GM23248 (cell line): ENCODE measurements at regions not wholly inside any gene's neighbourhood (a gene's known extent, or its start where the extent isn't known, plus 50 kb on each side); places are given as distances from the start of the nearest gene placed in this dataset.

Source experiments
- DNase-seq: peaks from one replicate; pipeline ENCODE4 v3.0.0-alpha.2; 2015
- H2AFZ ChIP-seq: fragments of 200-600 bp; sonication (generic); 2 replicates; pipeline ENCODE4 v1.6.1; 2016; ENCODE audit warnings: antibody characterized with exemption
- H3F3A ChIP-seq: fragments of 200-600 bp; sonication (generic); 2 replicates; pipeline ENCODE4 v1.6.1; 2016; ENCODE audit warnings: mild to moderate bottlenecking, antibody characterized with exemption, mixed run types; ENCODE audit not compliant: insufficient read depth
- H3K27ac ChIP-seq: fragments of 200-600 bp; sonication (generic); 2 replicates; pipeline ENCODE4 v1.5.1; 2016; ENCODE audit warnings: mild to moderate bottlenecking
- H3K27me3 ChIP-seq: fragments of 200-600 bp; sonication (generic); replicated peaks from 2 replicates; pipeline ENCODE4 v1.6.1; 2016; ENCODE audit warnings: mild to moderate bottlenecking; ENCODE audit not compliant: insufficient read depth
- H3K36me3 ChIP-seq: fragments of 200-600 bp; sonication (generic); 2 replicates; pipeline ENCODE4 v1.6.1; 2016; ENCODE audit warnings: low read depth, mild to moderate bottlenecking
- H3K4me1 ChIP-seq: fragments of 200-600 bp; sonication (generic); 2 replicates; pipeline ENCODE4 v1.6.1; 2016; ENCODE audit warnings: mild to moderate bottlenecking; ENCODE audit not compliant: insufficient read depth
- H3K4me2 ChIP-seq: fragments of 200-600 bp; sonication (generic); one replicate; pipeline ENCODE4 v1.6.1; 2016; ENCODE audit warnings: mild to moderate bottlenecking; ENCODE audit not compliant: unreplicated experiment
- H3K4me3 ChIP-seq: fragments of 200-600 bp; sonication (generic); 2 replicates; pipeline ENCODE4 v1.5.1; 2016; ENCODE audit warnings: mild to moderate bottlenecking
- H3K79me2 ChIP-seq: fragments of 200-600 bp; sonication (generic); 2 replicates; pipeline ENCODE4 v1.6.1; 2016; ENCODE audit warnings: mild to moderate bottlenecking; ENCODE audit not compliant: insufficient read depth
- H3K9ac ChIP-seq: fragments of 200-600 bp; sonication (generic); 2 replicates; pipeline ENCODE4 v1.6.1; 2016; ENCODE audit warnings: mild to moderate bottlenecking
- H3K9me2 ChIP-seq: fragments of 200-600 bp; sonication (generic); 2 replicates; pipeline ENCODE4 v1.6.1; 2016; ENCODE audit warnings: mixed run types, mild to moderate bottlenecking, moderate library complexity; ENCODE audit not compliant: insufficient read depth
- H3K9me3 ChIP-seq: fragments of 200-600 bp; sonication (generic); one replicate; pipeline ENCODE4 v1.6.1; 2017; ENCODE audit warnings: low read depth
- H4K20me1 ChIP-seq: fragments of 200-600 bp; sonication (generic); 2 replicates; pipeline ENCODE4 v1.6.0; 2016; ENCODE audit not compliant: insufficient read depth
- EZH2 ChIP-seq: fragments of 200-600 bp; sonication (generic); IDR thresholded peaks from 2 replicates; pipeline ENCODE4 v1.6.1; 2018; ENCODE audit warnings: antibody characterized with exemption, mild to moderate bottlenecking; ENCODE audit not compliant: insufficient read depth, poor library complexity, severe bottlenecking
- EZH2phosphoT487 ChIP-seq: fragments of 200-600 bp; sonication (generic); IDR thresholded peaks from 2 replicates; pipeline ENCODE4 v1.6.1; 2018; ENCODE audit warnings: antibody characterized with exemption, moderate library complexity, mild to moderate bottlenecking, low read depth; ENCODE audit not compliant: insufficient read depth
- whole genome bisulfite sequencing, 2 experiments: methylation state at CpG; one replicate each; pipeline ENCODE4 v1.1.6; 2015 to 2017; ENCODE audit warnings: low lambda C conversion rate in 2 of 2, low coverage in 1 of 2; ENCODE audit errors: missing lambda C conversion rate in 2 of 2; 5-methylcytosine and 5-hydroxymethylcytosine counted together
- in situ Hi-C: fragments of 300-500 bp; cut with MboI; formaldehyde crosslinking; loops from 2 replicates; pipeline ENCODE4 v1.15.0; 2020

GRCh38 chr2:107681936-107682335 lies 144.8 kb upstream of the RGPD4 start:
- Histone ChIP-seq H3K4me1 (no peaks in the 10 kb centered on the region), H3K27ac (no peak overlapping the region), H3K4me3 (no peak overlapping the region), H3K36me3 (no peaks in the 10 kb centered on the region), H4K20me1 (no peaks in the 10 kb centered on the region), H3K9me3 (no peaks in the 10 kb centered on the region), H3F3A (no peaks in the 10 kb centered on the region), H3K27me3 (no peaks in the 10 kb centered on the region; the same call in 1 of the 2 replicates), H3K9ac (no peak overlapping the region), H3K4me2 (no peak overlapping the region), H2AFZ (no peak overlapping the region), H3K79me2 (no peaks in the 10 kb centered on the region), H3K9me2 (no peaks in the 10 kb centered on the region)
- in situ Hi-C loops: no loop called here
- no peak for DNase-seq
- WGBS, 2 experiments: 28 to 34% methylated on average over 8 of the region's 8 CpGs
- TF ChIP-seq EZH2 (no peak), EZH2phosphoT487 (no peak)

DNA sequence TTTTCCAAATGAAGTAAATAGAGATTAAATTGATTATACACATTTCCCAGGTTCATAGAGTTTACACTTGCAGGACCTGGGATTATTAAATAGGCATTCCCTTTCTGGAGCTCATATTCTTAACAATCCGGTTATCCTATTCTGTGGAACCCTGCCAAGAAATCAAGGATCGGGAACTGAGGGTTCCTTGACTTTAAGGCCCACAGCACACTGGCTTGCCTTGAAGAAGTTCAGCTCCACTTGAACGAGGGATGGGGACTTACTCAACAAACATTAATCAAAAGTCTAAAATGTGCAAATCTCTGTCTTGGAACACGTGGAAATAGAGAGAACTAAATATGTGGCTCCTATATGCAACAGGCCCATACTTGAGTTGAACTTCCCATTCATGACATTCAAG lies 142.3 kb upstream of the RGPD4 start:
- Histone ChIP-seq H3K36me3 (no peaks in the 10 kb centered on the region), H2AFZ (no peak overlapping the region), H3K4me1 (no peaks in the 10 kb centered on the region), H3K4me3 (no peak overlapping the region), H3F3A (no peaks in the 10 kb centered on the region), H3K27me3 (no peaks in the 10 kb centered on the region; the same call in 1 of the 2 replicates), H3K9ac (no peak overlapping the region), H4K20me1 (no peaks in the 10 kb centered on the region), H3K9me2 (no peaks in the 10 kb centered on the region), H3K79me2 (no peaks in the 10 kb centered on the region), H3K4me2 (no peak overlapping the region), H3K9me3 (no peaks in the 10 kb centered on the region), H3K27ac (no peak overlapping the region)
- no peak for DNase-seq
- no peak for TF ChIP-seq EZH2
- TF ChIP-seq EZH2phosphoT487: no peak
- in situ Hi-C loops: no loop called here
- WGBS, 2 experiments: 21 to 32% methylated on average over 4 of the region's 4 CpGs

DNA sequence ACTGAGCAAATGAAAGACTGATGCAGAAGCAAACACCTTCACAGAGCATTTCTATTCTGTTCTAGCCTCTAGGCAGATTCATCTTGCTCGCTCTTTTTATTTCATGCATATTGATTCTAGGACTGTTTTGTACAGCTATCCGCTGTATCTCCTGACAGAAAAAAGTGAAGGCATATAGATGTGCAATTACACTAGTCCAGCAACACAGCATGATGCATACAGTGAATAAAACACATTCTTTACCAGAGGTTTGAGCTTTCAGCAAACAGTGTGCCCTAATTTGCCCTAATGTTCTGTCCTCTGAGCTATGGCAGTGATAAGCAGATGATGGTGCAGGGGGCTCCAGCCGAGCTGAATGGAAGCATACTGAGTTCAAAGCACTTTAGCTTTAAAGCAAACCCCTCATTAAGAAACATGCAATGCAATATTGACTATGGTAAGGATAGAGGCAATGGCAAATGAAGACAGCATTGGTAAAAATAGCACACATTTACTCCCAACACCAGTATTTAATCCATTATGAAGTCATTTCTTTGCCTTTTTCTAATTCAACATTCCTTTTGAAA lies 141.2 kb upstream of the RGPD4 start:
- 25 to 32% methylated on average over 3 of the region's 3 CpGs for WGBS, 2 experiments
- H3K9me2 ChIP-seq: no peaks in the 10 kb centered on the region
- H3K4me3 ChIP-seq: no peak overlapping the region
- no peaks in the 10 kb centered on the region for H3K79me2 ChIP-seq
- no peaks in the 10 kb centered on the region; the same call in 1 of the 2 replicates for H3K27me3 ChIP-seq
- H2AFZ ChIP-seq: no peak overlapping the region
- H3K4me1 ChIP-seq: no peaks in the 10 kb centered on the region
- H3K4me2 ChIP-seq: no peak overlapping the region
- H3F3A ChIP-seq: no peaks in the 10 kb centered on the region
- in situ Hi-C loops: no loop called here
- no peaks in the 10 kb centered on the region for H4K20me1 ChIP-seq
- H3K9ac ChIP-seq: no peak overlapping the region
- H3K27ac ChIP-seq: no peak overlapping the region
- TF ChIP-seq EZH2phosphoT487: no peak
- no peak for TF ChIP-seq EZH2
- no peaks in the 10 kb centered on the region for H3K9me3 ChIP-seq
- DNase-seq: no peak
- no peaks in the 10 kb centered on the region for H3K36me3 ChIP-seq

DNA sequence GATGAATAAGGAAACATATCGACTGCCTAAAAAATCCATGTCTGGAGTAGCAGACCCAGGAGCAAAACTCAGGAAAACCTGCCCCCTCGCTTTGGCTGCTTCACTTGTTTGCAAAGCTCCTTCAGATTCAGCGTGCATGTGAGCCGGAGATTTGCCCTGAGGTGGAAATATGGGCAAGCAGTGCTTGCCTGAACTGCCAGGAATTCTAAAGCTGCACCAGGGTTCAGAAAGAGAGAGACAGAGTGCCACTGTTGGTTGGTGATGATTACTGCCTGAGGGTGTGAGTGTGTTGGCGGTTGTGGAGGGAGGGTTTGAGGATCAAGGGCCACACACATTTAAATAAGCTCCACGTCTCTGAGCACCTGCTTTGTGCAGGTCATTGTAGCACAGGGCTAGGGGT lies 139.6 kb upstream of the RGPD4 start:
- Histone ChIP-seq H3K36me3 (no peaks in the 10 kb centered on the region), H3K9ac (no peak overlapping the region), H3K4me3 (no peak overlapping the region), H4K20me1 (no peaks in the 10 kb centered on the region), H3K27me3 (no peaks in the 10 kb centered on the region; the same call in 1 of the 2 replicates), H3K4me2 (no peak overlapping the region), H3K9me2 (no peaks in the 10 kb centered on the region), H3K4me1 (no peaks in the 10 kb centered on the region), H3F3A (no peaks in the 10 kb centered on the region), H3K79me2 (no peaks in the 10 kb centered on the region), H3K27ac (no peak overlapping the region), H2AFZ (no peak overlapping the region), H3K9me3 (no peaks in the 10 kb centered on the region)
- in situ Hi-C loops: no loop called here
- DNase-seq: no peak
- TF ChIP-seq EZH2 (no peak), EZH2phosphoT487 (no peak)
- WGBS, 2 experiments: 9 to 10% methylated on average over 6 of the region's 6 CpGs

- Histone ChIP-seq H3K9me3 (no peaks in the 10 kb centered on the region), H3K9me2 (no peaks in the 10 kb centered on the region), H3F3A (no peaks in the 10 kb centered on the region), H4K20me1 (no peaks in the 10 kb centered on the region), H3K79me2 (no peaks in the 10 kb centered on the region), H3K27ac (no peak overlapping the region), H3K4me1 (no peaks in the 10 kb centered on the region), H3K9ac (no peak overlapping the region), H2AFZ (no peak overlapping the region), H3K4me2 (no peak overlapping the region), H3K4me3 (no peak overlapping the region), H3K36me3 (no peaks in the 10 kb centered on the region), H3K27me3 (no peaks in the 10 kb centered on the region; the same call in 1 of the 2 replicates)
- no peak for DNase-seq
- WGBS, 2 experiments: 54 to 59% methylated on average over 5 of the region's 5 CpGs
- TF ChIP-seq EZH2 (no peak), EZH2phosphoT487 (no peak)
- in situ Hi-C loops: no loop called here
Observed at GRCh38 chr2:107688135-107688534, 138.6 kb upstream of the RGPD4 start.
